Mucosa of gallbladder (tissue), 1 donor: ENCODE measurements at regions not wholly inside any gene's neighbourhood (a gene's known extent, or its start where the extent isn't known, plus 50 kb on each side); places are given as distances from the start of the nearest gene placed in this dataset.

ENCODE experiments used
- DNase-seq: peaks from one replicate; pipeline ENCODE4 v3.0.0-alpha.2; 2020; ENCODE audit warnings: low spot score
- donor health status: DM: no; HTN: no; CAD: no.

DNA sequence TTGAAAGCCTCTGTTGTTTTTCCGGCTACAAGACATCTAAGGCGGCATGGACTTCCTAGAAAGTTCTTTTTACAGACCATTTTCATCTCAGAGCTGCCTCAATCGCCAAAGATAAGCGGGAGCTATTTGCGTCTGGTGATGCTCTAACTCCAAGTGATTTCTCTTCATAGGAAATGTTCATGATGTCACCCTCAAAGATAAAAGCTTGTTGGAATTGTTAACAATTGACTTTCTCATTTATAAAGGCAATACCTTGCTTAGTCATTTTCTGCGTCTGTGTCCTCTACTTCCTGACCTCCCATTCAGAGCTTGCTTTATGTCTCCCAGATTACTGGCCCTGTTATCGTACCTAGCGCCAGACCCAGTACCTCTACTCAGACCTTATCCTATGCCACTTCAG is 259.0 kb upstream of the G2E3 start:
- no peak for DNase-seq

DNA sequence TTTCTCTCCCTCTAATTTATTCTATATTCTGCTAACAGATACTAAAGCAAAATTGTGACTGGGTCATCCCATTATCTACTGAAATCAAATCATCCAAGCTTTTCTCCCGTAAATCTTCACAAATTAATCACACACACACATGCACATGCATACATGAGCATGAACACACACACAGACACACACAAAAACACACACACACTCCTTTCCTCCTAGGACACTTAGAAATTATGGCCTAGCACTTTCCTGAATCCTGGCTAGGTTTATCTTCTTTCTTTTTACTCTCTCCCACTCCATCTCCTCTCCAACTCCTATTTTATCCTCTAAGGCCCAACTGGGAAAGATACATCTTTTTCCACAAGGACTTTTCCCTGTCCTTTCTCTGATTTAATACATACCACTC is 255.6 kb upstream of the G2E3 start:
- no peak for DNase-seq

DNA sequence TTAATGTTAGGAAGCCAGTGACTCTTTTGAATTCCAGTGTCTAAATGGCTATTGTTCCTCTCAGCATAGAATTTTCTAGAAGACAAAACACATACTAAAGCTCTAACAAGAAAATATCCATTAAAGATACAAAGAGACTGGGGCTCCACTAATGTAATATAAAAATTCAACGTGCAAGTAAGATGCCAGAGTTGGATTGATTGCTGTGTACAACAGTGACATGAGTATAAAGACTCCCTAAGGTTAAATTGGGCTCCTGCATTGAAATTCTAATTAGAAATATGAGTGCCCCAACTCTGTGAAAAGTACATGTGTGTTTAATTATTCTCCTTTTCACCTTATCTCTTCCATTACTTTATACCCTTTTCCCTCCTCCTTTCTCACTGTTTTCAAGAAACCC is 253.6 kb upstream of the G2E3 start:
- no peak for DNase-seq

DNA sequence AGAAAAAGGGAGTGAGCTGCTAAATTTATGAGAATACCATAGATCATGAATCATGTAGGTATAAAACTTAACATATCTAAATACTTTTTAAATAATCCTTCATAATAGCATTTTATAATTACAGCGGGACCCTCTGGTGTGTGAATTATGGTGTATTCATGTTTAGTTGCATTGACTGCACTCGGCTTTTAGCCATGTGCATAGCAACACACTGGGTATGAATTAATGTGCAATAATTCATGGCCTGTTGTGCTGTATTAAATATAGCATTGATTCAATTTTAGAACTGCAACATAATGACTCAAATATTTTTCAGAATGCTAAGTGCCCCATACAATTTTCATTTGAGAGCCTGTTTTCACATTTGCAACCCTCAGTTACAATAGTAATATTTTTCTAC is 249.6 kb upstream of the G2E3 start:
- DNase-seq = no peak

DNA sequence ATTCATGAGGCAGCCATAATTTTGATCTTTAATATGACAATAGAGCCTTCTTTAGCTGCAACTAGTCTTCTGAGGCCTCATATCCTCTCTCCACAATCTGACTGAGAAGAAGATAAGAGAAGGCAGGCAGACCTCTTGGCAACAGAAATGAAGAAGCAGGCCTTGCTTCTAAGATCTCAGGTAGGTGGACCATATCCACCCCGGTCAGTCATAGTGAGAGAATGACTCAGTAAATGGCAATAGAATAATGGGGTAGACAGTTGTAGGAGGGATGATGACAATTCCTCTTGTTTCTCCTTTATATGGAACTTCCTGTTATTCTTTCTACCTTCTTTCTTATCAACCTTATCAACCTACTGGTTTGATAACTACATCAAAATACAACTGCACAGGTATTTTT is 246.7 kb upstream of the G2E3 start:
- DNase-seq = no peak

DNA sequence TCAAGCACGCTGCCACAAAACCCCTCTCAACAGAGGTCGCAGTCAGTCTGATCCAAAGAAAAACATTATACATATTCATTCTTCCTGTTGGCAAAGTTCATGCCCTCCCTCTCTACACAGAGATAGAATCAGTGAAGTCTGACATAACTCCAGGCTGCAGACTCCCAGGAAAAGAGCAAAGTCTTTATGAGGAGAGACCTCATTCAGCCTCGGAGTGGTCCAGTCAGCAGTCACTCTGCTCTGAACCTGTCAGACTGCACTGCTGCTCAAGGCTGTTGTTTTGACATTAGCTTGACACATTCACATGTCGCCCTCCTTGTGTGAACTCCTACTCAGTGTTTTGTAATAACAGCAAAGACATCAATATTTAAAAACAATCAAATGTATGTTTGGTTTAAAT is 241.2 kb upstream of the G2E3 start:
- no peak for DNase-seq

DNA sequence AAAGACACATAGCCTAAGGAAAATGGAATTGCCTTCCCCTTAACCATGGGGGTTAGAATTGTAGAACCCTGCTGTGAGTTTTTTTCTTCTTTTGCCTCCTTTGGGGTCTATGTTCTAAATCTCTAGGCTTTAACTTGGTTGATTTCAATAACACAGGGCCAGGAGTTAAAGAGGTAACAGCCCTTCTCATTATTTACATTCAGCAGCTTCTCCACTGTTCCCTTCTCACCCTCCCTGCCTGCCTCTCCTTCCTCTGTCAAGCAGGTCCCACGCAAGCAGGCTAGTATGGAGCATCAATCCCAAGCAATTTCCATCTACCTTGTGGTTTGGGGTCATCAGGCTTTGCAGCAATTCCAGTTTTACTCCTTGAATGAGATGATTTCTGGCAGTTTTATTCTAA is 236.1 kb upstream of the G2E3 start:
- no peak for DNase-seq

DNA sequence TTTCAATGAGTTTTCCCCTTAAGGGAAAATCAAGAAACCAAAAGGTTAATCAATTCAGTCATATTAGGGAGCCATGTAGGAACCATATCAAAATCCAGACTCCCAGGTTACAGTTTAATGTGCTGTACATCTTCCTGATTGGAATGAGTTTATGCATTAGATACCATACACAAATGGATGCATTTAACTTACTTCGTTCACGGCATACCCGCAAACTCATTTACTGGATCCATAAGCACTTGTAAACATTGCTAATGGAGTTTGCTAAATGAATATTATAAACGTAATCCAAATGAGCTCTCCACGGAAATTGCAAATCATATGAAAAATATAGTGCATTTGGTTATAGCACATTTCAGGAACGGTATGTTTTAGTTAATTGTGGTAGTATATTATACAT is 228.9 kb upstream of the G2E3 start:
- no peak for DNase-seq

DNA sequence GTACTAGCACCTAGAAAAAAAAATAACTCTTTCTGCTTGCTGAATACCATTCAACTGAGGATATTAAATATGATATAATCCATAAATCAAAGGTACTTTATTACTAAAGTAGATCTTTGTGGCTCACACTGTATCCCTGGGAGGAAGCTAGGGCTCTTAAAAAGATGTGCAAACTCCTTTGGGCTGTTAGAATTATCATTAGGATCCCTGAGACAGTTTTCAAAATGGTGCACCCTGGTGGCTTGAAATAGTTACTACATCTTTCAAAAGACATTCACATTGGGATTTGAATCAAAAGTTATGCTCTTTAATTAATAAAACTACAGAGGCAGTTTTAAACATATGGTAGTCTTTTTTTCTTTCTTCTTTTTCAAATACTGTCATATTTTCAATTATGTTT is 228.5 kb upstream of the G2E3 start:
- DNase-seq = no peak

DNA sequence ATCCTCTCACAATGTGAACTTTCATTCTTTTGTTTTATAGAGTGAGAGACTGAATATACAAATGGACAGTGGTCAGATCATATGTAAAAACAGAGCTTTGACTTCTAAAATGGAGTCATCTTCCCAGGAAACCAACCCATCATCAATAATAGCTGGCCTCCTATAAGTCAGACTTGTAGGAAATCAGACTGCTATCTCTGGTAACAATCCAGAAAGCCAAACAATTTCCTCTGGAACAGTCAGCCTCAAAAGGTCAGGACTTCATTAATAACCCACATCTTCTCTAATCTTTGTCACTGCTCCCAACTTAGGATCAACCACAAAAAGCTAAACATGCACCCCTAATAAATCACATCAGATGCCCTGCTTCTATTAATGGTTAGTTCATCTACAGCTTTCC is 227.9 kb upstream of the G2E3 start:
- DNase-seq = no peak

DNA sequence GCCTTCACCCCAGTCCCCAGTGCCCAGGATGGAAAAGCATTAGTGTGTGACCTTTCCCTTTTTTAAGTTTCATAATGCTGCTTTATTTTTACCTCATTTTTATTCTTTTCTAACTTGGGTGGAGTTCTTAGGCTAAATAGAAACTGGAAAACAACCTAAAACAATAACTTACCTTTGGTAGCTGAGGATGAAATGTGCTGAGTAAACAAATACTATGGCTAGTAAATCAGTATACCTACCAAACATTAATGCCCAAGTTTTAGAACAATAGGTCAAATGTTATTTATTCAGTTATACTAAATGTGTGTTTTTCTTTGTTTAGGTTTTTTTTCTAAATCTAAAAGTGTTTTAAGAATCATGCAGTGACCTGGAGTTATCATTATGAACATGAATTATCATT is 226.6 kb upstream of the G2E3 start:
- no peak for DNase-seq

DNA sequence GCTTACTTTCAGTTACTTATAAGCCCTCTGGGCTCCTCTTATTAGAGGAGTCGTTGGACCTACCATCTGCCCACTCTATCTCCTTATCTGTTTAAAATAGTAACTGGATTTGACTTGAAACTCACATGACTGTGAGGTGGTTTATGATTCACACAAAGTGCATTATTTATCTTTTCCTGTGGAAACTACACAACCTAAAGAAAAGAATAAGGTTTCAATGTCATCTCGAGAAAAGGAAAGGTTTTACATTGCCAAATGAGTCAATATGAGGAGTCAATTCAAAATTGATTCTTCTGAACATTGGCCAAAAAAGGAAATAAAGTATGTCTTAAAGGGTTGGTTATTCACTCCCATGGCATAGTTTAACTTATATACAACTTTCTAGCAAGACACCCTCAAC is 225.0 kb upstream of the G2E3 start:
- DNase-seq = no peak

DNA sequence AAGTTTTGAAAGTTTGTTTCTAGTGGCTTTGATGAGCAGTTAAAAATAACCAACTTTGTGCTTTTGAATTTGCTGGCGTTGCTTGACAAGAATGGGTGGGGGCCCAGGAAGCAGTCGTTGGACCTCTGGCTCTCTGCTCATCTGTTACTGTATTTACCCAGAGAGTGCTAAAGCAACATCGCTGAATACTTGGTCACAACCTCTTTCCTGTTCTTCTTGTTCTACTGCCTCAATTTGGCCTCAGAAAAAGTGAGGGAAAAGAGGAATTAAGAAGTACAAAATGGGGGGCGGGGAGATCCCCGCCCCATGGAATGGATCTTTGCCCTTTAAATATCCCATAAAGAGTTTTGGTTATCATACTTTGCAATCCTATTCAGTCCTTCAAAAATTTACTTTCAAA is 221.5 kb upstream of the G2E3 start:
- DNase-seq = no peak

DNA sequence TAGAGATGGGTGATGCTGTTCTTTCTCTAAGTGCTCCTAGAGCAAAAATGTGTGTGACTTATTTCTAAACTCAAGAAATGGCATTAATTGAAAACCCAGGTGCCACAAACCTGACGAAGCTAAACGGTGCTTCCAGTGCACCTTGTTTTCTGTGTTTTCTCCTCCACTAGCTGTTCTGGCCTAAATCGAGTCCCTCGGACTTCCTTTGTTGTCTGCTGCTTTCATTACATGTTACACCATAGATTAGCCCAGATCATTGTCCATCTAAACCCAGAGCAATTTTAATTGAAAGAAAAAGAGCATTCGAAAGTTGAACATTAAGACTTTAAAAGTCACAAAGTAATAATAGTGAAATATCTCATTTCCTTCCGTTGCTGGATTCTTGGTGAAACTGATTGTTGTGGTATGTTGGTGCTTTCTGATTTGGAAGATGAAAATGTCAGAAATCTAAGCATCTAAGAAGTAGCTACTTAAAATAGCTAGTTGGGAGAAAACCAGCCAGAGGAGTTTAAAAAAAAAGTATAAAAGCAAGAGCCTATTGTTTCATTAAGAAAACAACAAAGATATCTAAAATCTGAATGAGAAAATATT is 219.6 kb upstream of the G2E3 start:
- DNase-seq = no peak

DNA sequence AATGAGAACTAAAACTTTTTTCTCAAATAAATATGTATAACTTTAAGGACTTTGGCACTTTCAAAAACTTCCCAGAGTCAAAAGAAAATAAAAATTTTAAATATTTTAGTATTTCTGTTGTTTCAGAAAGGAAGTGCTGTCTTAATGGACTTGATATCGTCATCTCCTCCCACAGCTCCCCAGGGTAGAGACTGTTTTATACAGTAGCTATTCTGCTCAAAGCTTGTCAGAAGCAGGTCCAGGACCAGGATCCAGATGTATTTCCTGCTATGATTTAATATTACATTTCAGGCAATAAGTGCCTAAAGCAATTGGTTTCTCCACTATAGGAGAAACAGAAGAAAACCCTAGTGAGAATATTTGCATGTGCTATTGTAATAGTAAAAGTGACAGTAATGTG is 218.5 kb upstream of the G2E3 start:
- no peak for DNase-seq

DNA sequence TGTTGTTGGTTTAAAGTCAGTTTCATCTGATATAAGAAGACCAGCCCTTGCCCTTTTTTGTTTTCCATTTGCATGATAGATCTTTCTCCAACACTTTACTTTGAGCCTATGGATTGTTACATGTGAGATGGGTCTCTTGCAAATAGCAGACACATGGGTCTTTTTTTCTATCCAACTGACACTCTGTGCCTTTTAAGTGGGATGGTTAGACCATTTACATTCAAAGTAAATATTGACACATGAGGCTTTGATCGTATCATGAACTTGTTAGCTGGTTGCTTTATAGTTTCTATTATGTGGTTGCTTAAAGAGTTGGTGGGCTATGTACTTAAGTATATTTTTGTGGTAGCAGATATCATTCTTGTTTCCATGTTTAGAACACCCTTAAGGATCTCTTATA is 213.4 kb upstream of the G2E3 start:
- no peak for DNase-seq

DNA sequence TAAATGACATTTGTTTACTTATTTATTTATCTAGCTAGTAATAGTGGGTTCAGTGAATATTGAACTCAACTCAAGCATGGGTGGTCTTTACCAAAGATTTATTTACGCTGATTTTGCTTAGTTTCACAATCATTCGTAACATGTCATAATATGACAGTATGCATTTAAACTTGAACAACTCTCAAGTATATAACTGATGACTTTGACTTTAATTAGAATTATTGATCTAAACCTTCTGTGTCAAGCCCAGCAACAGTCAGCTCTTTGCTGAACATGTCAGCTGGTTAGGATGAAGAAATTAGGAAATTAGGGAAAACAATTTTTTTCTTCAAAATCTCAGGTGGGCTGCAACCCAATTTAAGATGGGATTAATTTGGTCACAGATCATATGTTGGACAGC is 210.5 kb upstream of the G2E3 start:
- DNase-seq = no peak

DNA sequence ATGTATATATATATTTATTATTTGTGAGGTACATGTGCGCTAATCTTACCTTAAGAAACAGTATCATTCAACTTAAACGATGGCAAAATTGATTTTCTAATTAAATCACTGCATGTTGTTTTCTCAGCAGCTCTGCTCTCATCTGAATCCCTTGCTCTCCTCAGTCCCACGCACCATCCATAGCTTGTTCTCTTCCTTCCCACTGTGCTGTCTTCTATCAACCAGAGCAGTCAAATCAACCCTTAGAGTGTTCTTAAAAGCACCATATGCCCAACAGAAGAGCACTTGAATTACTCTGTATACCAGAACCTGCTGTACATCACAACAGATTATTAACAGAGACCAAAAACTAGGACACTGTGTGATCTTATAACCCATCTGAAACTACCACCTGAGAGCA is 209.4 kb upstream of the G2E3 start:
- DNase-seq = no peak

DNA sequence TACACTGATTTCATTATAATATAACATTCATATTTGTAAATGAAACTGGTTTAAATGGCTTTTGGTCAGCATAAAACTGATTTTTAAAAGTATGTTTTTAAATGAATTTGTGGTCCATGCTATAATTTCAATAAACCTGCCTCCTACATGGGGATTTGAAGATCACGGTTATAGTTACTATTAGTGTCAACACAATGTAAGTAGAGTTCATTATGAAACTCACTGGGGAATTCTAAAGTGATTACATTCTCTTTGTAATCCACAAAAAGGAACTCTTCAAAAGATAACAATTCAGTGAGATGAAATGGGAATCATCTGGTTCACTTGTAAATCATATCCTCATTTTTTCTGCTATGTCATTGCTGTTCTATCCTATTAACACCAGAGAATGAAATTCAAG is 204.5 kb upstream of the G2E3 start:
- no peak for DNase-seq

DNA sequence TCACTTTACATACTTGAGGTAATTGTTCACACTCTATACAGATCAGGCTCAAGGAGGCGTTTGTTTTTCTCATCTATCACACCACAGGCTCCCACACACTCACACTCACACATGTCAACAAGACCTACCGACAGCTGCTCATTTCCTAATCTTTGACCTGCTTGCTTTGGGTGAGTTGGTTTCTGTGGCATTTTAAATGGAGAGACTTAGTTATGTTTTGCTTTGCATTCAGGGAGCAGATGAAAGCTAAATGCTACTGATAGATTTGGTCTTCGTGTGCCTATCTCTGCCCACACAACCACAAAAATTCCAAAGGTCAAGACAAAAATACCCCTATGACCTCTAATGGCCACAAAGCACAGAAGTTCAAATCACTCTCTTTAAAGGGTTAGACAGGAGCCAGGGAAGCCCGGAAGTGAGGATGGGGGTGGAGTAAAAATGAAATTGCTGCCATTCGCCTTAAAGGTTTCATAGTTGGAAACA is 203.5 kb upstream of the G2E3 start:
- no peak for DNase-seq

DNA sequence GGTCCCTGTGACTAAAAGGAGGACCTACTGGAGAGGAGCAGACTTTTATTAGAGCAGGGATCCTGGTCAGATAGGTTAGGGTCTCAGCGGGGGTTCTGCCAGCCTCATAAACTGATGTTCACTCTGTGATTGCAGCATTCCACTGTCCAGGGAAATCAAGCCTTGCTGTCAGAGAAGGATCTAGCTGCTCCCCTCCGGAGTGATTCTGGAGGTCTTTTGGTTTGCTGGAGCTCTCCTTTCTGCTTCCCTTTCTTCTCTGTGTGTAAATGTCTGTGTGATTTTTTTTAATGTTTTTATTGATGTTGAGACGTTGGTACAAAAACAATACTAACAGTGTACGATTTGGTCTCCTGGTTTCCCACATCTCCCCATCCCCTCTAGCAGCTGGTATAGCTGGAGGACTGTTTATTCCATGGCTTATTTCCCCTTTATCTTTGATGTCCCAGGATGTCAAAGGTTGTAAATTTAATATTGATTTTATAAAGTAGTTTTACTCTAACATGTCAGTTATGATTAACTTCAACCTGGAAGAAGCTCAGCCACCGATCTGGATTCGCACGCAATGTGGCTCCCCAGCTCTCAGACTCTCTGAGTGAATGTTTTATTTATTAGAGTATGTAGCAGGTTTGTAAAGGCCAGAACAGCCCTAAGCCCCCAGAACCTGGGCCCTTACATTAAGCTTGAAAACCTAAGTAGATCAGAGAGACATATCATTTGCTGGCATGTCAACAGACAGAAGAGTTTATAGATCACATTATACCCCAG is 202.3 kb upstream of the G2E3 start:
- peak; percentile 10 for DNase-seq

DNA sequence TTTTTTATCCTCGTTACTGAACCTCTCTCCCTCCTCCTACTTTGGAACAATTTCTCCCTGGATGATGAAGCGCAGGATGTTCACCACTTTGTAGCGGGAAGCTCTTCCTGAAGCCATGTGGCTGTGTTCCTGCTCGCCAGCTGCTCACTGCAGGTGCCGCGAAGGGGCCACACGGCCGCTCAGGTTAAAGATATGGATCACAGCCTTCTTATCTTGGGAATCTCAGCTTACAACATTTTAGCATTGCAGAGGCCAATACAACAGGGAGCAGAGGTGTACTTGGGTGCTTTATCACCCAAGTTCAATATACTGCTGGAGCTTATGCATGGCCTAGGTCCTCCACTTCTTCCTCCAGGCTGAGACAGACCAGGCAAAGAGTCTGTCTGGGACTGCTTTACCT is 201.2 kb upstream of the G2E3 start:
- DNase-seq = no peak

DNA sequence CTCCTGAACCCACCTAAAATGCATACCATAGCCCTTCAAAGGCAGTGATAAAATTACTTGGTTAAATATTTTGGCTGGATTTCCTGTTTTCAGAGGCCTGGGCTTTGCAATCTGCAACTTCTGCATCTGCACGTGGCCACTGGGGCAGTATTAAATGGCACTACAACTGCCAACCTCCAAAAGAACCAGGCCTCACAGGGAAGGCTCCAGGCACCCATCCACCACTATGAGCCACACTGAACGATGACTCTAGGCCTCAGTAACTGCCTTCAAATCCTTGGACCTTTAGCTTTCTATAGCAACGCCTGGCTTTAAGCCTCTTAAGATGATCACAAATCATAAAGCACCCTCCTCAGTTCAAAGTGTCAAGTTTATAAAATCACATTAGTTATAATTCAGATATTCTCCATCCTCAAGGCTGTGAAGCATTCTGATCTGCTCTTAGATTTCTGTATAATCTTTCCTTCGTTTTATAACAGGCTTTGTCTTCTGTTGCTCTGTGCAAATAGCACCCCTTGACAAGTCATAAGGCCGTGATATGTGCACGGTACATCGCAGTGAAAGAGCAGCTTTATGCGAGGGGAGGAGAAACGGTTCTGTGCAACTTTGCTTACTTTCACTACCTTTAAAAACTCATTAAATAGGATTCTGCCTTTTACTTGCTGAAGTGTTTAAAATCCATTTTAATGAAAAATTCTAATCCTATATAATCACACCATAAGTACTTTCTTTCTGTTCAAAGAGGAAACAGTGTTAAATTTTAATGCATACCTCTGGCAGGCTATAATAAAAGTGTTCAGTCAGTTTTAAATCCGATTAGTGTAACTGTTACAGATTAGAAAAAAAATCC is 196.4 kb upstream of the G2E3 start:
- DNase-seq = no peak
